Type B pancreatic cell (in vitro differentiated cells): ENCODE measurements at regions not wholly inside any gene's neighbourhood (a gene's known extent, or its start where the extent isn't known, plus 50 kb on each side); places are given as distances from the start of the nearest gene placed in this dataset.

Experiments used
- DNase-seq: peaks from one replicate; pipeline ENCODE4 v3.0.0; 2021; ENCODE audit warnings: mixed read lengths; ENCODE audit not compliant: unreplicated experiment; ENCODE audit errors: extremely low spot score
- H3K27ac Mint-ChIP-seq: 2 replicates; pipeline ENCODE4 v1.8.0; 2021; ENCODE audit warnings: mild to moderate bottlenecking, mixed read lengths
- H3K27me3 Mint-ChIP-seq: 2 replicates; pipeline ENCODE4 v1.8.0; 2021; ENCODE audit warnings: mixed read lengths
- H3K36me3 Mint-ChIP-seq: 2 replicates; pipeline ENCODE4 v1.8.0; 2021; ENCODE audit warnings: mixed read lengths
- H3K4me1 Mint-ChIP-seq: one replicate; pipeline ENCODE4 v1.8.0; 2021; ENCODE audit warnings: mixed read lengths; ENCODE audit not compliant: unreplicated experiment
- H3K4me3 Mint-ChIP-seq: 2 replicates; pipeline ENCODE4 v1.8.0; 2021; ENCODE audit warnings: mild to moderate bottlenecking, mixed read lengths
- H3K9me3 Mint-ChIP-seq: 2 replicates; pipeline ENCODE4 v1.8.0; 2021; ENCODE audit warnings: mixed read lengths
- TF ChIP-seq, protein P1 (sequence below): fragments of 200-600 bp; sonication (generic); conservative IDR thresholded peaks from 2 replicates; pipeline ENCODE4 v1.5.0; 2021; ENCODE audit warnings: antibody characterized with exemption, mild to moderate bottlenecking

- no peak overlapping the region for H3K27ac Mint-ChIP-seq
- H3K4me1 Mint-ChIP-seq: peaks cover 12% of the 10 kb centered on the region
- no peaks in the 10 kb centered on the region for H3K36me3 Mint-ChIP-seq
- no peaks in the 10 kb centered on the region for H3K27me3 Mint-ChIP-seq
- TF ChIP-seq, protein P1, sequence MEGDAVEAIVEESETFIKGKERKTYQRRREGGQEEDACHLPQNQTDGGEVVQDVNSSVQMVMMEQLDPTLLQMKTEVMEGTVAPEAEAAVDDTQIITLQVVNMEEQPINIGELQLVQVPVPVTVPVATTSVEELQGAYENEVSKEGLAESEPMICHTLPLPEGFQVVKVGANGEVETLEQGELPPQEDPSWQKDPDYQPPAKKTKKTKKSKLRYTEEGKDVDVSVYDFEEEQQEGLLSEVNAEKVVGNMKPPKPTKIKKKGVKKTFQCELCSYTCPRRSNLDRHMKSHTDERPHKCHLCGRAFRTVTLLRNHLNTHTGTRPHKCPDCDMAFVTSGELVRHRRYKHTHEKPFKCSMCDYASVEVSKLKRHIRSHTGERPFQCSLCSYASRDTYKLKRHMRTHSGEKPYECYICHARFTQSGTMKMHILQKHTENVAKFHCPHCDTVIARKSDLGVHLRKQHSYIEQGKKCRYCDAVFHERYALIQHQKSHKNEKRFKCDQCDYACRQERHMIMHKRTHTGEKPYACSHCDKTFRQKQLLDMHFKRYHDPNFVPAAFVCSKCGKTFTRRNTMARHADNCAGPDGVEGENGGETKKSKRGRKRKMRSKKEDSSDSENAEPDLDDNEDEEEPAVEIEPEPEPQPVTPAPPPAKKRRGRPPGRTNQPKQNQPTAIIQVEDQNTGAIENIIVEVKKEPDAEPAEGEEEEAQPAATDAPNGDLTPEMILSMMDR: no peak
- no peak overlapping the region for H3K4me3 Mint-ChIP-seq
- H3K9me3 Mint-ChIP-seq: peaks cover 1% of the 10 kb centered on the region
- DNase-seq: no peak
These were observed 55.9 kb upstream of the TLK1 start for GRCh38 chr2:171216631-171217030.

DNA sequence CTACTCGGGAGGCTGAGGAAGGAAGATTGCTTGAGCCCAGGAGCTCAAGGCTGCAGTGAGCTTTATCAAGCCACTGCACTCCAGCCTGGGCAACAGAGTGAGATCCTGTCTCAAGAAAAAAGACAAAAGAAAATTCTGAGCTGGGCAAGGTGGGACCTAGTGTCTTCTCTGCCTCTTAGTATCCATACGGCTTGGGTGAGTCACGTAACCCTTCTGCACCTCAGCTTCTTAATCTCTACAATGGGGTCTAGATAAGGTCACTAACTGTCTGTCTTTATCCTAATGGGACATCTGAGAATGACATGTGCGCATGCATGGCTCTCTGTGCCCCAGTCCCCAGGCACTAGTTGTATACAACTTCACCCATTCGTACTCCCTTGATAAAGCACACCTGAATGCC lies 53.4 kb upstream of the TLK1 start:
- H3K27me3 Mint-ChIP-seq: no peaks in the 10 kb centered on the region
- no peaks in the 10 kb centered on the region for H3K36me3 Mint-ChIP-seq
- H3K9me3 Mint-ChIP-seq: no peaks in the 10 kb centered on the region
- H3K27ac Mint-ChIP-seq: no peak overlapping the region
- H3K4me3 Mint-ChIP-seq: no peak overlapping the region
- H3K4me1 Mint-ChIP-seq: peaks cover 12% of the 10 kb centered on the region
- TF ChIP-seq, protein P1: no peak
- no peak for DNase-seq

- Mint-ChIP-seq H3K27me3 (peaks cover 3% of the 10 kb centered on the region), H3K9me3 (no peaks in the 10 kb centered on the region), H3K27ac (no peak overlapping the region), H3K36me3 (no peaks in the 10 kb centered on the region), H3K4me3 (no peak overlapping the region), H3K4me1 (peaks cover 7% of the 10 kb centered on the region)
- no peak for DNase-seq
- TF ChIP-seq, protein P1: no peak
These were observed 50.3 kb upstream of the TLK1 start for GRCh38 chr2:171210864-171211431.
